Natural killer cell (primary cell): ENCODE measurements at regions not wholly inside any gene's neighbourhood (a gene's known extent, or its start where the extent isn't known, plus 50 kb on each side); places are given as distances from the start of the nearest gene placed in this dataset.

Experiments
- ATAC-seq, 3 donors: fragments of 150-1000 bp in 2 of 3; fragments of 200-7000 bp in 1 of 3; cut with Tn5 transposase; 1 replicate in 1 of 3; 2 replicates in 2 of 3; pipeline ENCODE4 v1.10.0; 2021; ENCODE audit warnings: mild to moderate bottlenecking in 2 of 3, moderate library complexity in 2 of 3
- DNase-seq, 2 donors: peaks; one replicate each; pipeline versions ENCODE4 v3.0.0 to v3.0.0-alpha.2; 2013 to 2021; ENCODE audit warnings: mixed read lengths in 1 of 2
- H3K27ac ChIP-seq: one replicate; pipeline ENCODE4 v1.5.1; 2013; ENCODE audit warnings: mild to moderate bottlenecking, low read length
- H3K27me3 ChIP-seq: one replicate; pipeline ENCODE4 v1.6.1; 2013; ENCODE audit warnings: low read length; ENCODE audit not compliant: control insufficient read depth, insufficient read depth
- H3K36me3 ChIP-seq: one replicate; pipeline ENCODE4 v1.6.1; 2013; ENCODE audit warnings: low read length; ENCODE audit not compliant: control insufficient read depth, insufficient read depth
- H3K4me1 ChIP-seq: one replicate; pipeline ENCODE4 v1.6.1; 2013; ENCODE audit warnings: low read length; ENCODE audit not compliant: control insufficient read depth, insufficient read depth
- H3K4me3 ChIP-seq: one replicate; pipeline ENCODE4 v1.5.1; 2013; ENCODE audit warnings: low read length
- H3K9me3 ChIP-seq: one replicate; pipeline ENCODE4 v1.6.1; 2013; ENCODE audit warnings: low read length; ENCODE audit not compliant: control insufficient read depth, insufficient read depth
- H3K27ac Mint-ChIP-seq, 2 donors: one replicate each; pipeline ENCODE4 v1.8.0; 2022; ENCODE audit warnings: mild to moderate bottlenecking in 2 of 2, mixed read lengths in 2 of 2, moderate library complexity in 1 of 2
- H3K27me3 Mint-ChIP-seq, 2 donors: one replicate each; pipeline ENCODE4 v1.8.0; 2022; ENCODE audit warnings: low read depth in 2 of 2, mixed read lengths in 2 of 2
- H3K36me3 Mint-ChIP-seq: one replicate; pipeline ENCODE4 v1.8.0; 2022; ENCODE audit warnings: mixed read lengths
- H3K4me1 Mint-ChIP-seq, 2 donors: one replicate each; pipeline ENCODE4 v1.8.0; 2022; ENCODE audit warnings: mixed read lengths in 2 of 2
- H3K4me3 Mint-ChIP-seq: one replicate; pipeline ENCODE4 v1.8.0; 2022; ENCODE audit warnings: mild to moderate bottlenecking, moderate library complexity, mixed read lengths
- H3K9me3 Mint-ChIP-seq, 2 donors: one replicate each; pipeline ENCODE4 v1.8.0; 2022; ENCODE audit warnings: mixed read lengths in 2 of 2
- CTCF ChIP-seq: fragments of 200-600 bp; IDR thresholded peaks from one replicate; pipeline ENCODE4 v1.8.0; 2022; ENCODE audit warnings: antibody characterized with exemption
- WGBS: methylation state at CpG from one replicate; pipeline ENCODE4 v1.1.7; 2013; ENCODE audit warnings: missing lambda C conversion rate; ENCODE audit not compliant: insufficient coverage; 5-methylcytosine and 5-hydroxymethylcytosine counted together
- intact Hi-C: fragments of 100-400 bp; cut with micrococcal nuclease; formaldehyde crosslinking; loops from one replicate; pipeline ENCODE4 v1.14.2; 2022

- no peaks in the 10 kb centered on the region for H3K9me3 Mint-ChIP-seq
- H3K4me1 Mint-ChIP-seq: no peaks in the 10 kb centered on the region
- Histone ChIP-seq H3K4me3 (no peak overlapping the region), H3K36me3 (no peaks in the 10 kb centered on the region), H3K27ac (no peak overlapping the region), H3K4me1 (no peaks in the 10 kb centered on the region), H3K9me3 (no peaks in the 10 kb centered on the region), H3K27me3 (no peaks in the 10 kb centered on the region)
- H3K36me3 Mint-ChIP-seq: no peaks in the 10 kb centered on the region
- H3K27ac Mint-ChIP-seq: no peak overlapping the region
- no peak for DNase-seq
- ATAC-seq: no peak
- peaks cover 2 to 7% of the 10 kb centered on the region in 2 donors for H3K27me3 Mint-ChIP-seq
- intact Hi-C loops: no loop called here
- no peak overlapping the region for H3K4me3 Mint-ChIP-seq
- no peak for TF ChIP-seq CTCF
- WGBS: 100% methylated on average over 2 of the region's 7 CpGs
These were observed 88.5 kb upstream of the RPS6KA3 start for GRCh38 chrX:20355187-20355586.

- Histone ChIP-seq H3K36me3 (no peaks in the 10 kb centered on the region), H3K4me1 (no peaks in the 10 kb centered on the region), H3K27ac (no peak overlapping the region), H3K9me3 (no peaks in the 10 kb centered on the region), H3K4me3 (no peak overlapping the region), H3K27me3 (no peaks in the 10 kb centered on the region)
- no peak overlapping the region for H3K4me3 Mint-ChIP-seq
- H3K27ac Mint-ChIP-seq: no peak overlapping the region
- ATAC-seq (no peak), DNase-seq (peak in 1 of 2 donors; percentile 56)
- H3K4me1 Mint-ChIP-seq: no peaks in the 10 kb centered on the region
- H3K27me3 Mint-ChIP-seq: peaks cover 2 to 7% of the 10 kb centered on the region in 2 donors
- H3K36me3 Mint-ChIP-seq: no peaks in the 10 kb centered on the region
- intact Hi-C loops: no loop called here
- WGBS: 40% methylated on average over 2 of the region's 5 CpGs
- TF ChIP-seq CTCF: no peak
- H3K9me3 Mint-ChIP-seq: no peaks in the 10 kb centered on the region
These were observed 87.8 kb upstream of the RPS6KA3 start for GRCh38 chrX:20354505-20354904.

- intact Hi-C loops: no loop called here
- no peak overlapping the region for H3K27ac Mint-ChIP-seq
- 65% methylated on average over 3 of the region's 3 CpGs for WGBS
- no peaks in the 10 kb centered on the region for H3K36me3 ChIP-seq
- no peak overlapping the region for H3K4me3 ChIP-seq
- no peaks in the 10 kb centered on the region for H3K4me1 Mint-ChIP-seq
- no peak overlapping the region for H3K4me3 Mint-ChIP-seq
- DNase-seq: no peak
- no peaks in the 10 kb centered on the region for H3K27me3 ChIP-seq
- H3K36me3 Mint-ChIP-seq: no peaks in the 10 kb centered on the region
- H3K9me3 ChIP-seq: no peaks in the 10 kb centered on the region
- H3K4me1 ChIP-seq: no peaks in the 10 kb centered on the region
- TF ChIP-seq CTCF: no peak
- ATAC-seq: no peak
- H3K27ac ChIP-seq: no peak overlapping the region
- H3K9me3 Mint-ChIP-seq: no peaks in the 10 kb centered on the region
- H3K27me3 Mint-ChIP-seq: peaks cover 0 to 12% of the 10 kb centered on the region in 2 donors
These were observed 86.2 kb upstream of the RPS6KA3 start for GRCh38 chrX:20352935-20353336.

- TF ChIP-seq CTCF: no peak
- no peaks in the 10 kb centered on the region for H3K4me1 ChIP-seq
- Mint-ChIP-seq H3K9me3 (no peaks in the 10 kb centered on the region), H3K36me3 (no peaks in the 10 kb centered on the region), H3K27ac (no peak overlapping the region), H3K4me1 (no peaks in the 10 kb centered on the region), H3K27me3 (peaks cover 0 to 12% of the 10 kb centered on the region in 2 donors), H3K4me3 (no peak overlapping the region)
- no peaks in the 10 kb centered on the region for H3K36me3 ChIP-seq
- WGBS: 64% methylated on average over 4 of the region's 6 CpGs
- ATAC-seq (no peak), DNase-seq (no peak)
- no peaks in the 10 kb centered on the region for H3K9me3 ChIP-seq
- no peak overlapping the region for H3K27ac ChIP-seq
- no peaks in the 10 kb centered on the region for H3K27me3 ChIP-seq
- no peak overlapping the region for H3K4me3 ChIP-seq
- intact Hi-C loops: no loop called here
These were observed 85.8 kb upstream of the RPS6KA3 start for GRCh38 chrX:20352504-20352903.
